AML-193 (cell line): ENCODE measurements at regions not wholly inside any gene's neighbourhood (a gene's known extent, or its start where the extent isn't known, plus 50 kb on each side); places are given as distances from the start of the nearest gene placed in this dataset.
"Not testable (repeated sequence)": the region's sequence is repeated elsewhere in the genome, so short reads cannot be mapped to it uniquely, and the experiment has no call there.

Experiments
- DNase-seq, 2 experiments: peaks; one replicate each; lab custom pipeline; 2025; lab: John Stamatoyannopoulos, UW

GRCh38 chr6:48735846-48736245, 624.8 kb upstream of the PTCHD4 start:
- DNase-seq: no peak

DNA sequence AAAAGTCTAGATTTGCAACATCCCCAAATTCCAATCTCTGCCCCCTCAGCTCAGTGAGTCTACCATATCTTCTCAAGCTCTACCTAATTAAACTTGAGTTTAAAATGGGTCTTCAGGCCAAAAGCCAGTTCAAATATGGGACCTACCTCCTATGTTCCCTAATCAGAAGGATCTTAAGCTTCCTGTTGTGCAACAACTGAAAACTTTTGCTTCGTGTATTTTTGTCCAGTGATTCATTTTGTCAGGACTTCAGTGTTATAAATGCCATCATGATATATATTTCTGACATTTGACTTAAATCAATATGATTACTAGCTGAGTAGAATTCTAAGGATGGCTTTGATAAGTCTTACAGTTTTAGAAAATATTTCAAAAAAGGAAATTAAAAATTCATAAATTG, 622.6 kb upstream of the PTCHD4 start:
- DNase-seq: no peak

- no peak for DNase-seq
Measured at GRCh38 chr6:48714699-48715098, 603.7 kb upstream of the PTCHD4 start.

DNA sequence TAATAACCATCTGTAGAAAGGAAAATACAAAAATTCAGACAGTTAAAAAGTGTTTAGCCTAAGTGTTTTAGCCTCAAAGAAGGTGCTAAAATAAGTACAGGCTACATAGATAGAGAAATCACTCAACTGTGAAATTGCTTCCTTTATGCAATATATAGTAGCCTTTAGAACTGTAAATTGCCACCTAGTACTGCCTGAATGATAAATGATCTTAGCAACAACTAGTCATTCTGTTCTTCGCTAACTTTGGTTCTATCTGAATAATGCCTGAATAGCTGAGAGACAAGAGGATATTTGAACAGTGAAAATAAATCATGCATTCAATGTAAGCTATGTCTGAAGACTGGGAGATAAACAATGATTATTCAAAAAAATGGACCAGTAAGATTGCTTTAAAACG, 603.3 kb upstream of the PTCHD4 start:
- no peak for DNase-seq

GRCh38 chr6:48713612-48714011, 602.6 kb upstream of the PTCHD4 start:
- DNase-seq: no peak

GRCh38 chr6:48706310-48706709, 595.3 kb upstream of the PTCHD4 start:
- no peak for DNase-seq

- DNase-seq: no peak
Measured at GRCh38 chr6:48701572-48701971, 590.6 kb upstream of the PTCHD4 start.

GRCh38 chr6:48695872-48696271, 584.9 kb upstream of the PTCHD4 start:
- DNase-seq: no peak

GRCh38 chr6:48691420-48691819, 580.4 kb upstream of the PTCHD4 start:
- no peak for DNase-seq

GRCh38 chr6:48689498-48689897, 578.5 kb upstream of the PTCHD4 start:
- DNase-seq: no peak

DNA sequence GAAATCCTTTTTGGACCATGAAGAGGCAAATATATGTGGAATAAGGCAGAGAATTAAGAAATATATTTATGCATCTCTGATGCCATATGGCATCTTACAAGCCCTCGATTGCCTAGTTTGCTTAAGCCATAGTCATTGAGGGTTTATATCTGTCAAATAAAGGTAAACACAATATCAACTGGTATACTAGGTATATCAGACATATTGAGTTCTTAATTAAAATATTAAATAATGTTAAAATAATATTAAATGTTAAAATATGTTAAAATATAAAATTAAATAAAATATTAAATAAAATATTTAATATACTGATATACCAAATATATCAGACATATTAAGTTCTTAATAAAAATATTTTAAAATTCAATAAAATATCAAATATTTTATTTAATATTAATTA, 567.4 kb upstream of the PTCHD4 start:
- no peak for DNase-seq

- no peak for DNase-seq
Measured at GRCh38 chr6:48671505-48671904, 560.5 kb upstream of the PTCHD4 start.

DNA sequence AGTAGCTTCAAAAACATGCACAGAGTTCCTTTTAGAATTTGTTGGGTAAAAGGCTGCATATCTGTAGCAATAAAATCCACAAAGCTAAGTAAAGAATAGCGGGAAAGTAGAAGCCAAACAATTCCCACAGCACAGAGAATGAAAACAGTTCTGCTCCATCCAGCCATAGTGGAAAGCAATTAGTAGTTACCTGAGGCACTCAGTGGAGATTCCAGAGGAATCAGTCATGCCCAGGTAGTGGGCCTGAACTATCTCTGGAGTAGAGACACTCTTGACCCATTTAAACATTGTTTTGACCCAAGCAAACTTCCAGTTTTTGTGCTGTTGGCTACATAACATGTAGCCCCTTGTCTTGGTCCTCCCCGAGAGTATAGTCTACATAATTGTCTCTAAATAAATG, 559.5 kb upstream of the PTCHD4 start:
- DNase-seq: no peak

- DNase-seq: no peak
Measured at GRCh38 chr6:48667797-48668196, 556.8 kb upstream of the PTCHD4 start.

DNA sequence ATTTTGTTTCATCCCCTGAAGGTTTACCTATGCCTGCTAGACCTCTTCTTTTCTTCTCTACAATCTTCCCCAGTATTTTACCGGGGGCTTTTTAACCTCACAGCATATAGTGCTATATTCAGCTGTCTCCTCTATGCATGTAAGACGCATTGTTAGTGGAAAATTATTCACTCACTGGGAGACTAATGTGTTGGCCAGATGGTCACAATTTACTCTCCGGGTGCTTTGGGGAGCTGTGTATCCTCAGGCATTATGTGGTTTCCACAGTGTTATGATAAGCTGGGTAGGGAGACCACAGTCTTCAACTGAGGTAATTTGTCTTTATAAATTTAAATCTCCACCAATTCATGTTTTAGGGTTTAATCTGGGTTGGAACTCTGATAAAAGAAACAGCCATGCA, 553.8 kb upstream of the PTCHD4 start:
- no peak for DNase-seq

DNA sequence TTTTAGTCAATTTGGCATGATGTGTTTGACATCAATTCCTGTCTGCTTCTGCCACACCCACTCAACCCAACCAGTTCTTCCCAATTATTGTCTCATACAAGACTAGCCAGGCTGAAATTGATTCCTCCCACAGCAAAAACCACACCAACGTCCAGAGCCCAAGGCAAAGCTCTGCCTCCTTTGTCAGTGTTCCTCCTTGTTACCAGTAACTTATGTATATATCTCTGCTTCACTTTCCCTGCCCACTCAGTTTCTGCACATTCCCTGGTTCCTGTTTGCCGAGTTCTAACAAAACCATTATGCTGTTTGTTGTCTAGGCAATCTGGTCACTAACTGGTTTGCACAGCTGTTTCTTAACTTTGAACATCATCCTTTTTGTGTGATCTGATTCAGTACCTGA, 547.9 kb upstream of the PTCHD4 start:
- no peak for DNase-seq

DNA sequence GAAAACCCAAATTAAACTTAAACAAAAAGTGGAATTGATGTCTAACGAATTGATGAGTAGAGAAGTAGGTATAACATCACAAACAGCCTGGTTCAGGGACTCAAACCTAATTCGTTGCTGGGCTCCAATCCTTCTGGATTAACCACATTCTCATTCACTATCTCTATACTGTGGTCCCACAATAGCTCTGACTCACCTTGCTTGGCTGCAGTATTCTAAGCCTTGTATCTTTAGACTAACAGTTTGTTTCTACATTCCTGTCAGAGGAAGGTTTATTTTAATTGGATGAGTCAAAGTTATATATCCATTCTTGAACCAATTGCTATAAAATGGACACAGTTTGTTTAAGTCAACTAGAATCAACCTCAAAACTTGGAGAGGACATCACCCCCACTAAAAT, 530.5 kb upstream of the PTCHD4 start:
- no peak for DNase-seq

DNA sequence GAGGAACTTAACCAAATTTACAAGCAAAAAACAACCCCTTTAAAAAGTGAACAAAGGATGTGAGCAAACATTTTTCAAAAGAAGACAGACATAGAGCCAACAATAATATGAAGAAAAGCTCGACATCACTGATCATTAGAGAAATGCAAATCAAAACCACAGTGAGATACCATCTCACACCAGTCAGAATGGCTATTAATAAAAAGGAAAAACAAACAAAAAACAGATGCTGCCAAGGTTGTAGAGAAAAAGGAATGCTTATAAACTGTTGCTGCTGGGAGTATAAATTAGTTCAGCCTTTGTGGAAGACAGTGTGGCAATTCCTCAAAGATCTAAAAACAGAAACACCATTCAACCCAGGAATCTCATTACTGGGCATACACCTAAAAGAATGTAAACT, 527.8 kb upstream of the PTCHD4 start:
- not testable (repeated sequence) for DNase-seq

DNA sequence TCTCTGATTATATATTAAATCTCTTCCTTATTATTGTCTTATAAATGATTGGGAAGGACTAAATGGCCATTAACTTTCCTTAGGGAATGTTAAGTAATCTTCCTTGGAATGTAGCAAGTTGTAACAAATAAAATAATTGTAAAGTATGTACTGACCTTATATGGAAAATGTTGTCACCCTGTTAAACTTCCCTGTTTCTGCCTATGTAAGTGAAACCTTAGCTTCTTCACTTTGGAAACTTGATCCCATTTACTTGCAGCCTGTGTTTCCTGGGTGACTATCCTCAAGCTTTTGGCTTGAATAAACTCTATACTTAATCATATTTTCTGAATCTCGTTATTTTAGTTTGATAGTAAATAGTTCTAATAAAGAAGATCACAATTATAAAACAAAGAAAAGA, 519.5 kb upstream of the PTCHD4 start:
- no peak for DNase-seq

DNA sequence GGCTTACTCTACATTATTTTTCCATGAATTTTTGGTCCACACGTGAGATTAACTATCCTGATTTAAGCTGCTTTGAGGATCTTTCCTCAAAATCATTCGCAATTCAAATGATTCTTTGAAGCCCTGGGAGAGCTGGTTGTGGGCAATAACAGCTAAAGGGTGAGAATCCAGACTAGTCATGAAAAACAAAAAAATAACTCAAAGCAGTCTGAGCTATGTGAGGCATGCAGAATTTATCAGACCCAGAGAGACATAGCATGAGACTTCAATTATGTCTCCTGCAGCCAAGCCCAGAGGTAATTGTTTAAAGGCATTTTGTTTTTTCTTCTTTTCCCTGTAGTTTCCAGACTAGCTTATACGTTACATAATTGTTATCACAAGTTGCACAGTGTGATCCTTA, 517.3 kb upstream of the PTCHD4 start:
- DNase-seq: no peak

DNA sequence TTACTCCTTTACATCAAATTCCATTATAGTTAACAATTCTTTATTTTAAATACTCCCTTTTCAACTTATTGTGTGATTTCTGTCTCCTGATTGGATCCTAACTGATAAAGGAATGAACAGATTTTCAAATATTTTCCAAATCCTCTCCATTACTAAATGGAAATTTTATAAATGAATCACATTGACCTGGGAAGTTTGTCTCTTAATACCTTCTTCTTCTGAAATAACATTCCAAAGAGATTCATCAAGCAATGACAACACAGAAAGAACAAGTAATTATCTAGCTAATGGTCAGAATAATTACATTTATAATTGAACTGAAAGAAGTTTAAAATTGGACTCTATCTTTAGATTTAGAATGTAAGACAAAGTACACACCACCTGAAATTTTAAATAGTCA, 515.4 kb upstream of the PTCHD4 start:
- DNase-seq: no peak

DNA sequence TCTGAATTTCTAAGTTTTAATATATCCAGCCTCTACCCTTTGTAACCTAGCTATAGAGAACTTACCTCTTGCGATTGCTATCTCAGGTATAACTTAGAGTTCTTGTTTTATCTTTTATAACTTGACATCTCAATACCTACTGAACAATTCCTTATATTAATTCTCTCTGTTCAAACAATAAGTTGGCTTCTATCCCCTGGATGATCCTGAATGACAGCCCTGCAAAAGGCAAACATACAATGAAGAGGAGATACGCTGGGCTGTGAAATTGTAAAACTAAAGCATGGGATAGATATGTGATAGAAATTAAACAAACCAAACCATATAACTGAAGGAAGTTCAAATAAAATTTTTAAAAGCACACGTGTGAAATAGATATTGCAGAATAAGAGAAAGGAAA, 513.6 kb upstream of the PTCHD4 start:
- no peak for DNase-seq

GRCh38 chr6:48619771-48620170, 508.8 kb upstream of the PTCHD4 start:
- no peak for DNase-seq

DNA sequence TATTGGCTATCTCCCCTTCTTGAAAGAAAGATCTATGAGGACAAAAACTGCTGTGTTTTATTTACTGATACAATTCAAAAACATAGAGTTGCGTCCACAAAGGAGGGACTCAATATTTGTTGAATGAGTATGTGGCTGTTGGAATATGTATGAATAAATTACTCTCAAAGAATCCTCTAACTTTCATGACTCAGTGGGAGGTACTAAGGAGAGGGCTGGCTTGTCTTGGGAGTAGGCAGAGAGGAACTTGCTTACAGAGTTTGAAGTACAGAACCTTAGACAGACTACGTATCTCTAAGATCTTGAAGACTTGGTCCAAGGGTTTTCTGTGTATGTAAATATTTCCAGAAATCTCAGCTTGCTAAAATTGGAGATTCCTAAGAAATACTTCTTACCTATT, 504.0 kb upstream of the PTCHD4 start:
- no peak for DNase-seq

DNA sequence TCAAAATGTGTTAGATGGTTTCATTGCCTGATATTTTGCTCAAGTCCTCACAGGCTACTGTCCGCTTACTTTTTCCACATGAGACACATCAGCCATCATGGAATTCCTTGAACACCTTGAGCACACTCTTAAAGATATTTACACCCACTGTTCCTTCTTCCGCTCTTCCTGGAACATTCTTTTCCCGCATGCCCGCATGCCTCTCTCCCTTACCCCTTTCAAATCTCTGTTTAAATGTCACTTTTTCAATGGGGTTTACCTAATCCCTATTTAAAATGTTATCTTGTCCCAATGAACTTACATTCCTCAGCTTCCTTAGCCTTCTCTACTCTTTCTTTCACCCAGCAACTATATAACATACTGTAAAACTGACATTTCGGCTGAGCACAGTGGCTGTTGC, 503.3 kb upstream of the PTCHD4 start:
- no peak for DNase-seq
